WTC11 (cell line): ENCODE measurements at regions not wholly inside any gene's neighbourhood (a gene's known extent, or its start where the extent isn't known, plus 50 kb on each side); places are given as distances from the start of the nearest gene placed in this dataset.

Experiments used
- ATAC-seq: fragments of 200-7000 bp; cut with Tn5 transposase; 2 replicates; pipeline ENCODE4 v1.10.0; 2021; ENCODE audit warnings: mild to moderate bottlenecking, moderate library complexity
- CTCF ChIA-PET: fragments of 300-600 bp; sonication (Branson Sonifier 250); formaldehyde crosslinking; loops from one replicate; lab custom pipeline; 2021; ENCODE audit warnings: antibody characterized with exemption; lab: Charles Lee
- POLR2A ChIA-PET: fragments of 350-600 bp; sonication (Branson Sonifier 250); formaldehyde crosslinking; loops from one replicate; lab custom pipeline; 2021; ENCODE audit warnings: antibody characterized with exemption; lab: Charles Lee
- DNase-seq: peaks from one replicate; pipeline ENCODE4 v3.0.0; 2021; ENCODE audit warnings: low spot score
- H3K27ac Mint-ChIP-seq: 2 replicates; pipeline ENCODE4 v1.8.0; 2021; ENCODE audit warnings: mixed read lengths
- H3K27me3 Mint-ChIP-seq: 2 replicates; pipeline ENCODE4 v1.8.0; 2021; ENCODE audit warnings: low read depth, mild to moderate bottlenecking, moderate library complexity, mixed read lengths
- H3K36me3 Mint-ChIP-seq: 2 replicates; pipeline ENCODE4 v1.8.0; 2021; ENCODE audit warnings: mixed read lengths
- H3K4me1 Mint-ChIP-seq: 2 replicates; pipeline ENCODE4 v1.8.0; 2022; ENCODE audit warnings: mixed read lengths
- H3K4me3 Mint-ChIP-seq: 2 replicates; pipeline ENCODE4 v1.8.0; 2021; ENCODE audit warnings: mild to moderate bottlenecking, moderate library complexity, mixed read lengths
- H3K9me3 Mint-ChIP-seq: 2 replicates; pipeline ENCODE4 v1.8.0; 2021; ENCODE audit warnings: mixed read lengths
- AFF4 ChIP-seq: sonication (generic); formaldehyde crosslinking; IDR thresholded peaks from 2 replicates; pipeline ENCODE4 v1.8.1; 2023; ENCODE audit warnings: mild to moderate bottlenecking, missing genetic modification reagents, borderline replicate concordance
- ATF2 ChIP-seq: sonication (generic); formaldehyde crosslinking; IDR thresholded peaks from 2 replicates; pipeline ENCODE4 v1.8.1; 2022; ENCODE audit warnings: low read depth, missing genetic modification reagents, borderline replicate concordance
- E2F5 ChIP-seq: sonication (generic); formaldehyde crosslinking; IDR thresholded peaks from 2 replicates; pipeline ENCODE4 v1.8.1; 2022; ENCODE audit warnings: mild to moderate bottlenecking, moderate library complexity, missing genetic modification reagents
- FOXK1 ChIP-seq: sonication (generic); formaldehyde crosslinking; IDR thresholded peaks from 2 replicates; pipeline ENCODE4 v1.8.0; 2022; ENCODE audit warnings: mild to moderate bottlenecking, moderate library complexity, missing genetic modification reagents
- GTF2I ChIP-seq: fragments of 250-450 bp; sonication (Bioruptor Pico); conservative IDR thresholded peaks from 2 replicates; pipeline ENCODE4 v1.4.0; 2021; ENCODE audit warnings: mild to moderate bottlenecking
- JAZF1 ChIP-seq: fragments of 250-450 bp; sonication (Bioruptor Pico); IDR thresholded peaks from 2 replicates; pipeline ENCODE4 v1.9.0; 2021; ENCODE audit warnings: moderate library complexity, mild to moderate bottlenecking, inconsistent platforms
- MLX ChIP-seq: sonication (generic); formaldehyde crosslinking; IDR thresholded peaks from 2 replicates; pipeline ENCODE4 v1.8.1; 2023; ENCODE audit warnings: mild to moderate bottlenecking, missing genetic modification reagents, moderate library complexity
- MYBL2 ChIP-seq: sonication (generic); formaldehyde crosslinking; IDR thresholded peaks from 2 replicates; pipeline ENCODE4 v1.8.1; 2023; ENCODE audit warnings: mild to moderate bottlenecking, moderate library complexity, missing genetic modification reagents
- NR1H2 ChIP-seq: sonication (generic); formaldehyde crosslinking; IDR thresholded peaks from 2 replicates; pipeline ENCODE4 v1.9.0; 2021; ENCODE audit warnings: mild to moderate bottlenecking, moderate library complexity, missing genetic modification reagents
- NR2C2 ChIP-seq: sonication (generic); formaldehyde crosslinking; IDR thresholded peaks from 2 replicates; pipeline ENCODE4 v1.8.0; 2022; ENCODE audit warnings: mild to moderate bottlenecking, missing genetic modification reagents
- OVOL2 ChIP-seq: fragments of 250-450 bp; sonication (Bioruptor Pico); IDR thresholded peaks from 2 replicates; pipeline ENCODE4 v1.9.0; 2021; ENCODE audit warnings: mild to moderate bottlenecking, borderline replicate concordance
- SMAD4 ChIP-seq: sonication (generic); formaldehyde crosslinking; IDR thresholded peaks from 2 replicates; pipeline ENCODE4 v1.8.0; 2022; ENCODE audit warnings: mild to moderate bottlenecking, missing genetic modification reagents
- TEAD4 ChIP-seq: sonication (generic); formaldehyde crosslinking; IDR thresholded peaks from 2 replicates; pipeline ENCODE4 v1.8.0; 2022; ENCODE audit warnings: mild to moderate bottlenecking, missing genetic modification reagents
- TP53 ChIP-seq: sonication (generic); formaldehyde crosslinking; IDR thresholded peaks from 2 replicates; pipeline ENCODE4 v1.8.1; 2023; ENCODE audit warnings: mild to moderate bottlenecking, missing genetic modification reagents
- ZBTB43 ChIP-seq: sonication (generic); formaldehyde crosslinking; IDR thresholded peaks from 2 replicates; pipeline ENCODE4 v1.8.1; 2023; ENCODE audit warnings: mild to moderate bottlenecking, missing genetic modification reagents
- ZMAT4 ChIP-seq: fragments of 250-450 bp; sonication (Bioruptor Pico); IDR thresholded peaks from 2 replicates; pipeline ENCODE4 v1.9.0; 2021; ENCODE audit warnings: mild to moderate bottlenecking
- ZNF121 ChIP-seq: sonication (generic); formaldehyde crosslinking; IDR thresholded peaks from 2 replicates; pipeline ENCODE4 v1.8.0; 2023; ENCODE audit warnings: missing genetic modification reagents
- ZNF263 ChIP-seq: sonication (generic); formaldehyde crosslinking; IDR thresholded peaks from 2 replicates; pipeline ENCODE4 v1.8.1; 2022; ENCODE audit warnings: low read depth, mild to moderate bottlenecking, moderate library complexity, missing genetic modification reagents
- TF ChIP-seq, protein P1 (sequence below): sonication (generic); formaldehyde crosslinking; IDR thresholded peaks from 2 replicates; pipeline ENCODE4 v1.8.0; 2023; ENCODE audit warnings: missing genetic modification reagents
- TF ChIP-seq, protein P2 (sequence below): fragments of 250-450 bp; sonication (Bioruptor Pico); IDR thresholded peaks from 2 replicates; pipeline ENCODE4 v1.8.0; 2021; ENCODE audit warnings: mild to moderate bottlenecking

DNA sequence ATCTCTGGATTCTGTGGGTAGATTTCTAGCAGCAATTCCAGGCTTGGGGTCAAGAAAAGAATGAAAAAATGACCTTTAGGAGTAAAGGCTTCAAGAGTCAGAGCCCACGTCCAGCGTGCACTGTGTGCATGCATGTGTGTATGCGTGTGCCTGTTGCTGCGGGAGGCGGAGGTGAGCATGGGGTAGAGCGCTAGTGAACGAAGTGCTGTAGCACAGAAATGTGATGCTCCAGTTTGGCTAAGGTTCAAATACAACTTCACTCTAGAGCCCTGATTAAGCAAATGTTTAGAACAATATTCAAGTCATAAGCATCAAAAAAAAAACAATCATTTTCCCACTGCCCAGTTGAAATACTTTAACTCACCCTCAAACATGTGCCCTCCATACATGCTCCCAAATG is 403.9 kb downstream of the ZNF608 start:
- H3K4me1 Mint-ChIP-seq: peaks cover 8% of the 10 kb centered on the region
- no peaks in the 10 kb centered on the region; the same call in 1 of the 2 replicates for H3K27me3 Mint-ChIP-seq
- H3K4me3 Mint-ChIP-seq: no peak overlapping the region
- no peak overlapping the region for H3K27ac Mint-ChIP-seq
- peaks cover 6% of the 10 kb centered on the region for H3K36me3 Mint-ChIP-seq
- peaks cover 9% of the 10 kb centered on the region for H3K9me3 Mint-ChIP-seq
- no peak for TF ChIP-seq TP53 (CRISPR knock-in tag)
- POLR2A ChIA-PET: no interaction called here
- DNase-seq (no peak), ATAC-seq (no peak)
- CTCF ChIA-PET: no interaction called here

- no peak overlapping the region for H3K4me3 Mint-ChIP-seq
- H3K4me1 Mint-ChIP-seq: peaks cover 8% of the 10 kb centered on the region
- POLR2A ChIA-PET: no interaction called here
- no peak for TF ChIP-seq NR2C2 (CRISPR knock-in tag)
- TF ChIP-seq, all 79 proteins: peak for 0
- Mint-ChIP-seq H3K9me3 (peaks cover 14% of the 10 kb centered on the region), H3K36me3 (peaks cover 8% of the 10 kb centered on the region), H3K27me3 (no peaks in the 10 kb centered on the region; the same call in 1 of the 2 replicates), H3K27ac (no peak overlapping the region)
- no peak for ATAC-seq
- CTCF ChIA-PET: interaction anchor here (0.8 kb wide), 1 partner anchor 243 kb away, joined by 3 read pairs; no protein-coding TSS in a partner anchor
- DNase-seq: no peak
Observed at GRCh38 chr5:124342027-124342471, 404.4 kb downstream of the ZNF608 start.

DNA sequence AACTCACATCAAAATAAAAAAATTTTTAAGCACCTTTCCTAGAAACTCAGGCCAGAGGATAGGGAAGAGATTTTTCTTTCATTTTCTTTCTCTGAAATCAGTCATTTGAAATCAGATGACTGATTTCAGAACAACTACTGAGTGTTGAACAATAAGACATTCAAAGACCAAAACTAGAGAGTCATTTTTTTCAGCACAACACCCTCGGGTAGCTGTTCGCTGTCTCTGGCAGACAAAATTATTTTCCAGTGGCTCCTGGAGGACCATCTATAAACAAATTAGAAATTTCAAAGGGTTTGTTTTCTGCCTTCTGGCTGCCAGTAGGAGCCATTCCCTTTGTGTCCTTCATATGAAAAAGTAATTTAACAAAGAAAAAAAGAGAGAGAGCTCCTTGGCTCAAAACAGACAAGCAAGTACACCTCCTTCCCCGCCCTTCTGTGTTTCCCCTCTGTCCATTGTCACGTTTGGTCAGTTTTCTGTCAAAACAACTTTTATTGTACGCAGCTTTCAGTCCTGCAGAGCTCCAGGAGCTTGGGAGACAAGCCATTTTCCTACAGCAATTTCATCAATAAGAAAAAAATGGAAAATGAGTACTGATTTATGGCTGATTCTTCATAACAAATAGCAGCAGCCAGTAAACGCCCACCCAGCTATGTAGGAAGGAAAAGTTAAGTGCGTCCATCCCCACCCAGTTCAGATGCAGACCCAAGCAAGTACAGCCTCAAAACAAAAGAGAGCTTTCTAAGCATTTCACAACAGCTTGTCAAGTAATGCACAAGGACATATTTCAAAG is 405.2 kb downstream of the ZNF608 start:
- ChIA-PET CTCF (interaction anchor here (0.8 kb wide), 1 partner anchor 244 kb away, joined by 3 read pairs; no protein-coding TSS in a partner anchor), POLR2A (no interaction called here)
- H3K36me3 Mint-ChIP-seq: peaks cover 8% of the 10 kb centered on the region
- TF ChIP-seq AFF4 (CRISPR knock-in tag): no peak
- no peak for TF ChIP-seq ZNF263 (CRISPR knock-in tag)
- TF ChIP-seq, protein P1, sequence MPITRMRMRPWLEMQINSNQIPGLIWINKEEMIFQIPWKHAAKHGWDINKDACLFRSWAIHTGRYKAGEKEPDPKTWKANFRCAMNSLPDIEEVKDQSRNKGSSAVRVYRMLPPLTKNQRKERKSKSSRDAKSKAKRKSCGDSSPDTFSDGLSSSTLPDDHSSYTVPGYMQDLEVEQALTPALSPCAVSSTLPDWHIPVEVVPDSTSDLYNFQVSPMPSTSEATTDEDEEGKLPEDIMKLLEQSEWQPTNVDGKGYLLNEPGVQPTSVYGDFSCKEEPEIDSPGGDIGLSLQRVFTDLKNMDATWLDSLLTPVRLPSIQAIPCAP (CRISPR knock-in tag): no peak
- no peak for TF ChIP-seq E2F5
- no peak for TF ChIP-seq ATF2 (CRISPR knock-in tag)
- no peak for TF ChIP-seq SMAD4 (CRISPR knock-in tag)
- no peak for TF ChIP-seq ZMAT4
- TF ChIP-seq MLX (CRISPR knock-in tag): no peak
- TF ChIP-seq ZBTB43 (CRISPR knock-in tag): no peak
- TF ChIP-seq OVOL2: no peak
- TF ChIP-seq, protein P2, sequence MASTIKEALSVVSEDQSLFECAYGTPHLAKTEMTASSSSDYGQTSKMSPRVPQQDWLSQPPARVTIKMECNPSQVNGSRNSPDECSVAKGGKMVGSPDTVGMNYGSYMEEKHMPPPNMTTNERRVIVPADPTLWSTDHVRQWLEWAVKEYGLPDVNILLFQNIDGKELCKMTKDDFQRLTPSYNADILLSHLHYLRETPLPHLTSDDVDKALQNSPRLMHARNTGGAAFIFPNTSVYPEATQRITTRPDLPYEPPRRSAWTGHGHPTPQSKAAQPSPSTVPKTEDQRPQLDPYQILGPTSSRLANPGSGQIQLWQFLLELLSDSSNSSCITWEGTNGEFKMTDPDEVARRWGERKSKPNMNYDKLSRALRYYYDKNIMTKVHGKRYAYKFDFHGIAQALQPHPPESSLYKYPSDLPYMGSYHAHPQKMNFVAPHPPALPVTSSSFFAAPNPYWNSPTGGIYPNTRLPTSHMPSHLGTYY (CRISPR knock-in tag): no peak
- no peak for TF ChIP-seq NR1H2 (CRISPR knock-in tag)
- TF ChIP-seq TEAD4 (CRISPR knock-in tag): no peak
- no peak for TF ChIP-seq MYBL2
- no peak for TF ChIP-seq JAZF1 (CRISPR knock-in tag)
- TF ChIP-seq FOXK1 (CRISPR knock-in tag): no peak
- no peak for TF ChIP-seq ZNF121 (CRISPR knock-in tag)
- no peak for TF ChIP-seq GTF2I (CRISPR knock-in tag)
- TF ChIP-seq, all 79 proteins: peak for 0
- Mint-ChIP-seq H3K27me3 (no peaks in the 10 kb centered on the region; the same call in 1 of the 2 replicates), H3K27ac (no peak overlapping the region), H3K9me3 (peaks cover 14% of the 10 kb centered on the region), H3K4me1 (peaks cover 8% of the 10 kb centered on the region), H3K4me3 (no peak overlapping the region)
- DNase-seq: no peak
- no peak for ATAC-seq
